SK-N-SH treated with all-trans-retinoic acid at 6 μM for 48 hours (cell line): ENCODE measurements at regions not wholly inside any gene's neighbourhood (a gene's known extent, or its start where the extent isn't known, plus 50 kb on each side); places are given as distances from the start of the nearest gene placed in this dataset.

Experiments
- ATAC-seq: fragments of 200-7000 bp; cut with Tn5 transposase; 3 replicates; pipeline ENCODE4 v1.9.1; 2020; ENCODE audit warnings: mild to moderate bottlenecking, moderate library complexity
- ARNTL ChIP-seq: fragments of 450-650 bp; formaldehyde crosslinking; IDR thresholded peaks from 2 replicates; pipeline ENCODE4 v1.5.0; 2020; ENCODE audit warnings: low read depth, mild to moderate bottlenecking, moderate library complexity, borderline replicate concordance
- BACH2 ChIP-seq: fragments of 250-450 bp; sonication (Bioruptor Pico); IDR thresholded peaks from 2 replicates; pipeline ENCODE4 v1.9.0; 2021; ENCODE audit warnings: mild to moderate bottlenecking, borderline replicate concordance
- ESRRG ChIP-seq: fragments of 250-450 bp; sonication (Bioruptor Pico); IDR thresholded peaks from 2 replicates; pipeline ENCODE4 v1.6.1; 2021; ENCODE audit warnings: mild to moderate bottlenecking
- GLIS3 ChIP-seq: fragments of 250-450 bp; sonication (Bioruptor Pico); IDR thresholded peaks from 2 replicates; pipeline ENCODE4 v1.5.0; 2020; ENCODE audit warnings: mild to moderate bottlenecking, moderate library complexity
- ISL1 ChIP-seq: fragments of 250-450 bp; sonication (Bioruptor Pico); IDR thresholded peaks from 2 replicates; pipeline ENCODE4 v2.1.2; 2022; ENCODE audit warnings: mild to moderate bottlenecking, moderate library complexity
- OSR1 ChIP-seq: fragments of 250-450 bp; sonication (Bioruptor Pico); IDR thresholded peaks from 2 replicates; pipeline ENCODE4 v1.8.0; 2022; ENCODE audit warnings: moderate library complexity, mild to moderate bottlenecking, inconsistent platforms
- RARB ChIP-seq: fragments of 250-450 bp; sonication (Bioruptor Pico); IDR thresholded peaks from 2 replicates; pipeline ENCODE4 v1.8.0; 2021; ENCODE audit warnings: mild to moderate bottlenecking, moderate library complexity
- SNAI2 ChIP-seq: fragments of 250-450 bp; sonication (Bioruptor Pico); IDR thresholded peaks from 2 replicates; pipeline ENCODE4 v1.5.0; 2020; ENCODE audit warnings: mild to moderate bottlenecking, moderate library complexity
- TCF4 ChIP-seq: fragments of 250-450 bp; sonication (Bioruptor Pico); IDR thresholded peaks from 2 replicates; pipeline ENCODE4 v1.8.0; 2021; ENCODE audit warnings: mild to moderate bottlenecking, moderate library complexity, borderline replicate concordance
- TOX ChIP-seq: fragments of 250-450 bp; sonication (Bioruptor Pico); IDR thresholded peaks from 2 replicates; pipeline ENCODE4 v1.8.0; 2021; ENCODE audit warnings: mild to moderate bottlenecking, moderate library complexity, borderline replicate concordance
- ZC3H10 ChIP-seq: fragments of 250-450 bp; sonication (Bioruptor Pico); IDR thresholded peaks from 2 replicates; pipeline ENCODE4 v1.5.1; 2021; ENCODE audit warnings: mild to moderate bottlenecking, moderate library complexity
- ZFP3 ChIP-seq: fragments of 250-450 bp; sonication (Bioruptor Pico); IDR thresholded peaks from 2 replicates; pipeline ENCODE4 v1.5.0; 2020; ENCODE audit warnings: mild to moderate bottlenecking, moderate library complexity
- ZNF565 ChIP-seq: fragments of 450-650 bp; formaldehyde crosslinking; conservative IDR thresholded peaks from 2 replicates; pipeline ENCODE4 v1.5.0; 2020; ENCODE audit warnings: low read depth, mild to moderate bottlenecking, moderate library complexity
- ZNF8 ChIP-seq: fragments of 450-650 bp; formaldehyde crosslinking; IDR thresholded peaks from 2 replicates; pipeline ENCODE4 v1.5.0; 2020; ENCODE audit warnings: mild to moderate bottlenecking, moderate library complexity
- TF ChIP-seq, protein P1 (sequence below): fragments of 250-450 bp; sonication (Bioruptor Pico); IDR thresholded peaks from 2 replicates; pipeline ENCODE4 v1.5.1; 2020; ENCODE audit warnings: low read depth, mild to moderate bottlenecking, moderate library complexity
- TF ChIP-seq, protein P2 (sequence below): fragments of 250-450 bp; sonication (Bioruptor Pico); IDR thresholded peaks from 2 replicates; pipeline ENCODE4 v1.5.1; 2021; ENCODE audit warnings: mild to moderate bottlenecking, moderate library complexity
- TF ChIP-seq, protein P3 (sequence below): fragments of 250-450 bp; sonication (Bioruptor Pico); IDR thresholded peaks from 2 replicates; pipeline ENCODE4 v1.8.0; 2021; ENCODE audit warnings: low read depth, mild to moderate bottlenecking, moderate library complexity, borderline replicate concordance

DNA sequence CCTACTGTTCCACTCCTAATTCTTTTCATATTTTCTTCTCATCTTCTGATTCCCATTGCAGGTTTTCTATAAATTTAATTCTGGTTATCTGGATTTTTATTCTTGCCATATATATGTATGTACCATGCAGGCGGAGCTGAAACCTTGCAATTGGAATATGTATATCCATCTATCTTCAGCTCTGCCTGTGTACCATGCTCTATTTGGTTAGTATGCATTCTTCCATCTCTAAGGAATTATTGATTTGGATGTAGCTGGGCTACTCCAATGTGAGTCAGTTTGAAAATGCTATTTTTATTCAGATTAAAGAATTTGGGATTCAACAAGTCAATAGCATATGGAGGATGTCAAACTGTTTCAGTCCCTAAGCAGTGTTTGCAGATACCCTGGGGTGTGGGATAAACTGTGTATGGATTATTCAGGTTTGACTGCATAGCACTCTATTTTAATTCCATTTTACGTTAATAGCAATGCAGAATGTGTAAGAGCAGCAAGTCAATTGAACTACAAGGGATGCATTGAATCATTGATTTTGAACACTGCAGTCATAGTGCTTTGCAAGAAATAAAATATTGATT is 528.1 kb upstream of the FZD8 start (continued):
- TF ChIP-seq, protein P1, sequence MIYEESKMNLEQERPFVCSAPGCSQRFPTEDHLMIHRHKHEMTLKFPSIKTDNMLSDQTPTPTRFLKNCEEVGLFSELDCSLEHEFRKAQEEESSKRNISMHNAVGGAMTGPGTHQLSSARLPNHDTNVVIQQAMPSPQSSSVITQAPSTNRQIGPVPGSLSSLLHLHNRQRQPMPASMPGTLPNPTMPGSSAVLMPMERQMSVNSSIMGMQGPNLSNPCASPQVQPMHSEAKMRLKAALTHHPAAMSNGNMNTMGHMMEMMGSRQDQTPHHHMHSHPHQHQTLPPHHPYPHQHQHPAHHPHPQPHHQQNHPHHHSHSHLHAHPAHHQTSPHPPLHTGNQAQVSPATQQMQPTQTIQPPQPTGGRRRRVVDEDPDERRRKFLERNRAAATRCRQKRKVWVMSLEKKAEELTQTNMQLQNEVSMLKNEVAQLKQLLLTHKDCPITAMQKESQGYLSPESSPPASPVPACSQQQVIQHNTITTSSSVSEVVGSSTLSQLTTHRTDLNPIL (CRISPR knock-in tag), result no peak
- TF ChIP-seq, all 23 proteins: peak for 0

DNA sequence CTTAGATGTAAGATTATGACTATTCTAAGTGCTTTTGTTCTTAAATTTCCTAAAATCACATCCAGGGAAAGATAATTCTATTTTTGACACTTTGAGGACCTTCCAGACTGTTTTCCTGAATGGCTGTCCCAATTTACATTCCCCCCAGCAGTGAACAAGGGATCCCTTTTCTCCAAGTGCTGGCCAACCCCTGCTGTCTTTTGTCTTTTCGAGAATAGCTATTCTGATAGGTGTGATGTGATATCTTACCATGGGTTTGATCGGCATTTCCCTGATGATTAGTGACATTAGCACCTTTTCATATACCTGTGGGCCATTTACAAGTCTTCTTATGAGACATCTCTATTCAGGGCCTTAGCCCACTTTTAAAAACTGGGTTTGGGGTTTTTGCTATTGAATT is 526.7 kb upstream of the FZD8 start:
- TF ChIP-seq, protein P2, sequence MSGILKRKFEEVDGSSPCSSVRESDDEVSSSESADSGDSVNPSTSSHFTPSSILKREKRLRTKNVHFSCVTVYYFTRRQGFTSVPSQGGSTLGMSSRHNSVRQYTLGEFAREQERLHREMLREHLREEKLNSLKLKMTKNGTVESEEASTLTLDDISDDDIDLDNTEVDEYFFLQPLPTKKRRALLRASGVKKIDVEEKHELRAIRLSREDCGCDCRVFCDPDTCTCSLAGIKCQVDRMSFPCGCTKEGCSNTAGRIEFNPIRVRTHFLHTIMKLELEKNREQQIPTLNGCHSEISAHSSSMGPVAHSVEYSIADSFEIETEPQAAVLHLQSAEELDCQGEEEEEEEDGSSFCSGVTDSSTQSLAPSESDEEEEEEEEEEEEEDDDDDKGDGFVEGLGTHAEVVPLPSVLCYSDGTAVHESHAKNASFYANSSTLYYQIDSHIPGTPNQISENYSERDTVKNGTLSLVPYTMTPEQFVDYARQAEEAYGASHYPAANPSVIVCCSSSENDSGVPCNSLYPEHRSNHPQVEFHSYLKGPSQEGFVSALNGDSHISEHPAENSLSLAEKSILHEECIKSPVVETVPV, result no peak
- TF ChIP-seq OSR1 (CRISPR knock-in tag) (no peak), ESRRG (no peak), GLIS3 (CRISPR knock-in tag) (no peak), ZNF8 (no peak), ISL1 (no peak), TCF4 (CRISPR knock-in tag) (no peak), ZFP3 (CRISPR knock-in tag) (no peak), ZNF565 (CRISPR knock-in tag) (no peak), ARNTL (CRISPR knock-in tag) (no peak), SNAI2 (CRISPR knock-in tag) (no peak), RARB (CRISPR knock-in tag) (no peak), TOX (CRISPR knock-in tag) (no peak)
- TF ChIP-seq, protein P3, sequence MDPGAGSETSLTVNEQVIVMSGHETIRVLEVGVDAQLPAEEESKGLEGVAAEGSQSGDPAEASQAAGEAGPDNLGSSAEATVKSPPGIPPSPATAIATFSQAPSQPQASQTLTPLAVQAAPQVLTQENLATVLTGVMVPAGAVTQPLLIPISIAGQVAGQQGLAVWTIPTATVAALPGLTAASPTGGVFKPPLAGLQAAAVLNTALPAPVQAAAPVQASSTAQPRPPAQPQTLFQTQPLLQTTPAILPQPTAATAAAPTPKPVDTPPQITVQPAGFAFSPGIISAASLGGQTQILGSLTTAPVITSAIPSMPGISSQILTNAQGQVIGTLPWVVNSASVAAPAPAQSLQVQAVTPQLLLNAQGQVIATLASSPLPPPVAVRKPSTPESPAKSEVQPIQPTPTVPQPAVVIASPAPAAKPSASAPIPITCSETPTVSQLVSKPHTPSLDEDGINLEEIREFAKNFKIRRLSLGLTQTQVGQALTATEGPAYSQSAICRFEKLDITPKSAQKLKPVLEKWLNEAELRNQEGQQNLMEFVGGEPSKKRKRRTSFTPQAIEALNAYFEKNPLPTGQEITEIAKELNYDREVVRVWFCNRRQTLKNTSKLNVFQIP, result no peak
- TF ChIP-seq, protein P1 (CRISPR knock-in tag), result no peak
- no peak for ATAC-seq

DNA sequence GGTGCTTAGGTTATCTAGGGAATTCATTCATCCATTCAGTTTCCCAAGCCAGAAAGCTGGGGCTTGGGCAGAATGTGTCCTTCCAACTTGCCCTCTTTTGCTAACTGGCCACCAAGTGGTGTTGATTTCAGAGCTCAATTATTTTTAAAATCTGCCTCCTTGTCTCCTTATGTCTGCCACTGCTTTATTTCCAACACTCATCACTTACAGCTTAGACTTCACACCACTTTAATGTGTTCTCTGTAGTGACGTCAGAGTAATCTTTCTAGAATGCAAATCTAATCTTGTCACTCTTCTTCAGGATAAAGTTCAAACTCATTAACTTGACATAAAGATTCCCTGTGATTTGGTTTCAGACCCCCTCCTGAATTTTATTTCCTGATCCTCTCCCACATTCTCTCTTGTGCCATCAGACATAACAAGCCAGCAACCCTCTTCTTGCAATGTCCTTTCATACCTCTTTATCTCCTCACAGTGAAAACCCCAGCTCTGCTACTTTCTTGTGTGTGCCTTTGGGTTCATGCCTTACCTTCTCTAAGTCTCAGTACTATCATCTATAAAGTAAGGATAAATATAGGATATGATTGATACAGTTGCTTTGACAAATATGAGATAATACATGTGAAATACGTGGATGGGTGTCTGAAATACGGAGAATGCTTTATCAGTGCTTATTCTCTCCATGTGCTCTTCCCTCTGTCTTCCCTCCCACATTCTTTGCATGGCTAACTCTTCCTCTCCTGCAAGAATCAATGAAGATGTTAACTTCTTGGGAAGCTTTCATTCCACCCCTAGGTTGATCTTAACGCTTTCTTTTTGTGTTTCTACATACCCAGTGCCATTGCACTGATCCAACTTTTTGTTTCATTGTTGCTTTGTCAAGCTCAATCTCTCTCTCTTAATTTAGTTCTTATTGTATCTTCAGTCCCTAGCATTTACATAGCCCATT is 522.7 kb upstream of the FZD8 start:
- no peak for ATAC-seq
- TF ChIP-seq, protein P3, result no peak
- no peak for TF ChIP-seq SNAI2 (CRISPR knock-in tag)
- TF ChIP-seq RARB (CRISPR knock-in tag), result no peak
- TF ChIP-seq ZC3H10 (CRISPR knock-in tag), result no peak
- no peak for TF ChIP-seq OSR1 (CRISPR knock-in tag)
- no peak for TF ChIP-seq ZNF8
- TF ChIP-seq, protein P1 (CRISPR knock-in tag), result no peak
- no peak for TF ChIP-seq ISL1

DNA sequence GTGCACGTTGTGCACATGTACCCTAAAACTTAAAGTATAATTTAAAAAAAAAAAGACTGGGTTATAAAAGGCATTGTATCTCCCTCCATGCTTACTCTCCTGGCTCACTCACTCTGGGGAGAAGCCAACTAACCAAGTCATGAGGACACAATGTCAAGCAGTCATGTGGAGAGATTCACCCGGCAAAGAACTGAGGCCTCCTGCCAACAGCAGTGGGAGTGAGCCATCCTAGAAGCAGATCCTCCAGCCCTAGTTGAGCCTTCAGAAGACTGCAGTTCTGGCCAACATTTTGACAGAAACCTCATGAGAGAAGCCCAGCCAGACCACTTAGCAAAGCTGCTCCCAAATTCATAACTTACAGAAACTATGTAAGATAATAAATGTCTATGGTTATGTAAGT is 521.7 kb upstream of the FZD8 start:
- no peak for ATAC-seq

More for the DNA sequence above, 521.7 kb upstream of the FZD8 start:
- TF ChIP-seq ZNF8 (no peak), OSR1 (CRISPR knock-in tag) (no peak), BACH2 (CRISPR knock-in tag) (no peak), ZFP3 (CRISPR knock-in tag) (no peak), ISL1 (no peak), RARB (CRISPR knock-in tag) (no peak)
- TF ChIP-seq, all 23 proteins: peak for 0
